Uterus (tissue), 2 donors: ENCODE measurements at regions not wholly inside any gene's neighbourhood (a gene's known extent, or its start where the extent isn't known, plus 50 kb on each side); places are given as distances from the start of the nearest gene placed in this dataset.

Experiments used
- POLR2A ChIP-seq, 2 donors: fragments of 450-650 bp; IDR thresholded peaks; one replicate each; pipeline ENCODE4 v1.6.1; 2016; ENCODE audit warnings: antibody characterized with exemption in 2 of 2, mild to moderate bottlenecking in 1 of 2, moderate library complexity in 1 of 2
- TF ChIP-seq, protein P1 (sequence below), 4 experiments: fragments of 200-600 bp in 2 of 4; fragments of 450-650 bp in 2 of 4; sonication (generic) in 2 of 4; IDR thresholded peaks; one replicate each; pipeline ENCODE4 v1.5.1; 2016 to 2019; ENCODE audit warnings: antibody characterized with exemption in 4 of 4, mild to moderate bottlenecking in 2 of 4, moderate library complexity in 1 of 4

DNA sequence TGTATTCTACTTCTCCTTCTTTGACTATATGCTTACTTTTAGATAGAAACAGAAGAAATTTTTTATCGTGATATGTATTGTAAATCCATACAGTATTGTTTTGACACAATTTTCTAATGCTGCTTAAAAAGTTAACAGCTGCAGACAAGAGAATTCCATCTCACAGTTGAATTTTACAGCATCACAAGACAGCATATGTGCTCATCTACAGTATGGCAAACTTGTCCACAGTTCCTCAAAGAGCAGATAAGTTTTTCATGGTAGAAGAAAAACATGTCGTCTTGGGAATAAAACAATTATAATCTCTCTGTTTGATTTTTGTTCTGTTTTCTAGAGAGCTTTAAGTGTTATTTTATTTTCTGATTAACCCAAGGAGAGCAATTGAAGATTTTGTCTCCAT is 438.5 kb upstream of the NUDT12 start:
- TF ChIP-seq POLR2A (IDR thresholded peaks at IDR 0.05), result no peak
- TF ChIP-seq, protein P1, sequence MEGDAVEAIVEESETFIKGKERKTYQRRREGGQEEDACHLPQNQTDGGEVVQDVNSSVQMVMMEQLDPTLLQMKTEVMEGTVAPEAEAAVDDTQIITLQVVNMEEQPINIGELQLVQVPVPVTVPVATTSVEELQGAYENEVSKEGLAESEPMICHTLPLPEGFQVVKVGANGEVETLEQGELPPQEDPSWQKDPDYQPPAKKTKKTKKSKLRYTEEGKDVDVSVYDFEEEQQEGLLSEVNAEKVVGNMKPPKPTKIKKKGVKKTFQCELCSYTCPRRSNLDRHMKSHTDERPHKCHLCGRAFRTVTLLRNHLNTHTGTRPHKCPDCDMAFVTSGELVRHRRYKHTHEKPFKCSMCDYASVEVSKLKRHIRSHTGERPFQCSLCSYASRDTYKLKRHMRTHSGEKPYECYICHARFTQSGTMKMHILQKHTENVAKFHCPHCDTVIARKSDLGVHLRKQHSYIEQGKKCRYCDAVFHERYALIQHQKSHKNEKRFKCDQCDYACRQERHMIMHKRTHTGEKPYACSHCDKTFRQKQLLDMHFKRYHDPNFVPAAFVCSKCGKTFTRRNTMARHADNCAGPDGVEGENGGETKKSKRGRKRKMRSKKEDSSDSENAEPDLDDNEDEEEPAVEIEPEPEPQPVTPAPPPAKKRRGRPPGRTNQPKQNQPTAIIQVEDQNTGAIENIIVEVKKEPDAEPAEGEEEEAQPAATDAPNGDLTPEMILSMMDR (IDR thresholded peaks at IDR 0.05), result no peak
